Coronary artery (tissue), 2 donors: ENCODE measurements at regions not wholly inside any gene's neighbourhood (a gene's known extent, or its start where the extent isn't known, plus 50 kb on each side); places are given as distances from the start of the nearest gene placed in this dataset.

ENCODE experiments used
- DNase-seq: peaks from one replicate; pipeline ENCODE4 v3.0.0-alpha.2; 2017; ENCODE audit warnings: low spot score
- H3K27ac ChIP-seq, 2 donors: fragments of 200-600 bp; sonication (generic); one replicate each; pipeline ENCODE4 v1.5.1; 2016 to 2019
- H3K4me3 ChIP-seq: fragments of 200-600 bp; sonication (generic); 2 replicates; pipeline ENCODE4 v1.5.1; 2016; ENCODE audit warnings: mild to moderate bottlenecking, moderate library complexity
- TF ChIP-seq, protein P1 (sequence below): fragments of 200-600 bp; sonication (generic); IDR thresholded peaks from one replicate; pipeline ENCODE4 v1.5.1; 2019; ENCODE audit warnings: antibody characterized with exemption

DNA sequence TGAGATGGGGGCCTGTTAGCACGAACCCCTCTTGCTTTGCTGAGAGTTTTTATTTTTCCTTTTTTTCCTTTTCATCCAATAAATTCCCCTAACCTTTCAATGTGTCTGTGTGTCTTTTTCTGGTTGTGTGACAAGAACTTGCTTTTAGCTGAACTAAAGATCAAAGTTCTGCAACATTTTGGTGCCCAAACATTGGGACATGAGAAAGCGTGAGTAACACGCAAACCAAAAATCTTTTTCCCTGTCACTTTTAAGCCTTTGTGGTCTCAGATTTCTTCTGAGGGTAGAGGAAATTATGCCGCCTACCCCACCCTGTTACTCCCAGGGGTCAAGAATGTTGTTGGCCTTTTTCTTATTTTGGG is 141.8 kb upstream of the CPXCR1 start:
- no peak for DNase-seq
- no peak overlapping the region for H3K27ac ChIP-seq
- TF ChIP-seq, protein P1, sequence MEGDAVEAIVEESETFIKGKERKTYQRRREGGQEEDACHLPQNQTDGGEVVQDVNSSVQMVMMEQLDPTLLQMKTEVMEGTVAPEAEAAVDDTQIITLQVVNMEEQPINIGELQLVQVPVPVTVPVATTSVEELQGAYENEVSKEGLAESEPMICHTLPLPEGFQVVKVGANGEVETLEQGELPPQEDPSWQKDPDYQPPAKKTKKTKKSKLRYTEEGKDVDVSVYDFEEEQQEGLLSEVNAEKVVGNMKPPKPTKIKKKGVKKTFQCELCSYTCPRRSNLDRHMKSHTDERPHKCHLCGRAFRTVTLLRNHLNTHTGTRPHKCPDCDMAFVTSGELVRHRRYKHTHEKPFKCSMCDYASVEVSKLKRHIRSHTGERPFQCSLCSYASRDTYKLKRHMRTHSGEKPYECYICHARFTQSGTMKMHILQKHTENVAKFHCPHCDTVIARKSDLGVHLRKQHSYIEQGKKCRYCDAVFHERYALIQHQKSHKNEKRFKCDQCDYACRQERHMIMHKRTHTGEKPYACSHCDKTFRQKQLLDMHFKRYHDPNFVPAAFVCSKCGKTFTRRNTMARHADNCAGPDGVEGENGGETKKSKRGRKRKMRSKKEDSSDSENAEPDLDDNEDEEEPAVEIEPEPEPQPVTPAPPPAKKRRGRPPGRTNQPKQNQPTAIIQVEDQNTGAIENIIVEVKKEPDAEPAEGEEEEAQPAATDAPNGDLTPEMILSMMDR, result no peak
- no peak overlapping the region for H3K4me3 ChIP-seq

DNA sequence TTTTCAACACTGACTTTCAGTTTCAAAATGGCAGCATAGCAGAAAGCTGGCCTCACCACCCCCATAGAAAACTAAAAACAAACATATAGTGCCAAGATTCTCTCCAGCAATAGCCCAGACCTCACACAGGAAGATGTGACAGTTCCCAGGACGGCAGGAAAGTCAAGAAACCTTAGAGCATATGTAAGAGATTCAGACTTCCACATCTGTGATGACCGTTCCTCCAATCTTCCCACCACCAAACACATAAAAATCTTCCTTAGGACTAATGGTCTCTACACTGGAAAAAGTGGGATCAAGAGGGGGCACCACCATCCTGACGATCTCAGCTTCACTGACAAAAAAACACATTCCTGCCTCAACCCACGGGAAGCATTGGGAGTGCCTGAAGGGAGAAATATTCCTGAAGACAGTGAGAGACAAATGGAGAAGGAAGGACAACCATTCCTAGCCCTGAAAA is 134.1 kb upstream of the CPXCR1 start:
- TF ChIP-seq, protein P1, result no peak
- Histone ChIP-seq H3K27ac (no peak overlapping the region), H3K4me3 (peak overlapping the region; percentile 16)
- DNase-seq, result no peak

DNA sequence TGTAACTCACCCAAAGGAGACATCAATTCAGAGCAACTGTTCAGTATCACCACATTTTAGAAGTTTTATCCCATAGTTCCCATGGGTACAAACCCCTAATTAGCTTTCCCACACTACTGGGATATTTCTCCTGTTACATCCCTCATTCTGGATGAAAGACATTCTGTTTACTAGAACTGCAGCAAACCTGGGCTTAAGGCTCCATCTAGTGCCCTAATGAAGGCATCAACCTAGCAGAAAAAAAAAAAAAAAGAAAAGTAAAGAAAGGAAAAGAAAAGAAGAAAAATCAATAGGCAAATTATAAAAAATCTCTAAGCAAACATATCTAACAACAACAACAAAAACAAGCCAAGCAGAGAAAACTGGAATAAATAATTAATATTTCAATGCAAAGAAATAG is 133.7 kb upstream of the CPXCR1 start:
- no peak for DNase-seq
- Histone ChIP-seq H3K4me3 (peak overlapping the region; percentile 16), H3K27ac (no peak overlapping the region)
- TF ChIP-seq, protein P1, result no peak

DNA sequence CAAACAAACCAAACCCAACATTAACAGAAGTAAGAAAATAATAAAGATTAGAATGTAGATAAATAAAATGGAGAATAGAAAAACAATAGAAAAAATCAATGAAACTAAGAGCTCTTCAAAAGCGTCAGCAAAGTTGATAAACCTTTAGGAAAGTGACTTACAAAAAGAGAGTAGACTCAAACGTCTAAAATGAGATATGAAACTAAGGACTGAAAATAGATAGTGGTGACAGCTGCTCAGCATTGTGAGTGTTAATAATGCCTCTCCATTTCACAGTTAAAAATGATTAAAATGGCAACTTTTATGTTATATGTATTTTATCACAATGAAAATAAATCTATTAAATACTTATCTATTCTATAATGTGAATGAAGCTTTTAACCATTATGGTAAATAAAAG is 125.7 kb upstream of the CPXCR1 start:
- TF ChIP-seq, protein P1, result no peak
- no peak for DNase-seq

DNA sequence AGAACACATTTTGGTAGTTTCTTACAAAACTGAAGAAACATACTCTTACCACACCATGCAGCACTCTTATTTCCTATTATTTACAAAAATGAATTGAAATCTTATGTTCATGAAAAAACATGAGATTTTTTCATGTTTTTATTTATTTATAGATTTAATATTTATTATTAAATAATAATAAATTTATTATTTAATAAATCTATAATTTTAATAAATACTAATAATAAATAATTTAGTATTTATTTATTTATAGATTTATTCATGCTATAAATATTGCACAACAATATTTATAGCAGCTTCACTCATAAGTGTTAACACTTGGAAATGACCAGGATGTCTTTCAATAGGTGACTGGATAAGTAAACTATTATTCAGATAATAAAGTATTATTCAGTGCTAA is 91.6 kb upstream of the CPXCR1 start:
- no peak overlapping the region for H3K4me3 ChIP-seq
- no peak overlapping the region for H3K27ac ChIP-seq
- DNase-seq, result no peak
- TF ChIP-seq, protein P1, result no peak

More for the DNA sequence above, 125.7 kb upstream of the CPXCR1 start:
- no peak overlapping the region for H3K4me3 ChIP-seq
- no peak overlapping the region for H3K27ac ChIP-seq

DNA sequence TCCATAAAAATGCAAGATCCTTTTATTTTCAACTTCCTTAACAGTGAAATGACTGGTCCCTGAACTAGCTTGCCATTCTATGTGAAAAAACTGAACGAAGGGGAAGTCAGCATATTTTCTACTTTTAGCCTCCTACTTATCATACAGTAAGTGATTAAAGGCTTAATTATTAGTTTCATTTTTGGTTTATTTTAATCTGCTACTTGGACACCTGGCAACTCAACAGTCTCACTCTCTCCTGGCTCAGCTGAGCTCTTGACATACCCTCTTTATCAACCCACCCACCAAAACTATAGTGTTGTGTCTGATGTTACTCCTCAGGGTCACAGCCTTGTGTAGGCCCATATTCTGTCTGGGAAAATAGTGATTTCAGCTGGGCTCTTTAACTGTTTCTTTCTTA is 86.2 kb upstream of the CPXCR1 start:
- Histone ChIP-seq H3K4me3 (no peak overlapping the region), H3K27ac (no peak overlapping the region)
- TF ChIP-seq, protein P1, result no peak
- DNase-seq, result no peak

DNA sequence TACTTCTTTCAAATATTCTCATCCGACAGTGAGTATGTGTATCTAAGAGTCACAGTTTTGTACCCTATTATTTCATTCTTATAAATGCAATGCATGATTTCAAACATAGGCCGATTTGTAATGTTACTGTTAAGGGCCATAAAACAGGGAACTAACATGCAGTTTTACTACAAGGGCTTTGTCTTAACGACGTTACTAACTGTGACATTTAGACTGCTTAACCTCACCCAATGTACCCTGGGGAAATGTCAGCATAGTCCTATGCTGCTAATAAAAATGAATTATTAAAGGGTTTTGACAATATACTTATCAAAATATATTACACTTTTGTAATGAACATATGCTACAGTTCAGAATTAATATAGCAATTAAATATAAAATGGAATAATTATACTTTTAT is 74.8 kb upstream of the CPXCR1 start:
- no peak overlapping the region for H3K27ac ChIP-seq
- H3K4me3 ChIP-seq, result no peak overlapping the region
- no peak for DNase-seq
- TF ChIP-seq, protein P1, result no peak
